HG02885 (cell line): ENCODE measurements at regions not wholly inside any gene's neighbourhood (a gene's known extent, or its start where the extent isn't known, plus 50 kb on each side); places are given as distances from the start of the nearest gene placed in this dataset.

Experiments used
- ATAC-seq: cut with Tn5 transposase; IDR thresholded peaks from one replicate; pipeline ENCODE4 v1.9.1; 2021; ENCODE audit warnings: mild to moderate bottlenecking; ENCODE audit not compliant: unreplicated experiment, poor library complexity

- no peak for ATAC-seq
These were observed 374.7 kb upstream of the FIGN start for GRCh38 chr2:164110515-164110914.

- ATAC-seq, result no peak
These were observed 373.2 kb upstream of the FIGN start for GRCh38 chr2:164109006-164109405.

GRCh38 chr2:164103271-164103670 is 367.5 kb upstream of the FIGN start:
- ATAC-seq, result no peak

- ATAC-seq, result no peak
These were observed 366.6 kb upstream of the FIGN start for GRCh38 chr2:164102366-164102765.

GRCh38 chr2:164091673-164092072 is 355.9 kb upstream of the FIGN start:
- no peak for ATAC-seq

GRCh38 chr2:164090533-164090932 is 354.7 kb upstream of the FIGN start:
- no peak for ATAC-seq

- ATAC-seq, result no peak
These were observed 348.3 kb upstream of the FIGN start for GRCh38 chr2:164084066-164084465.

GRCh38 chr2:164080486-164080885 is 344.7 kb upstream of the FIGN start:
- no peak for ATAC-seq

- no peak for ATAC-seq
These were observed 343.4 kb upstream of the FIGN start for GRCh38 chr2:164079258-164079657.

GRCh38 chr2:164078421-164078820 is 342.6 kb upstream of the FIGN start:
- ATAC-seq, result no peak

- no peak for ATAC-seq
These were observed 337.6 kb upstream of the FIGN start for GRCh38 chr2:164073101-164074074.

- ATAC-seq, result no peak
These were observed 333.7 kb upstream of the FIGN start for GRCh38 chr2:164069540-164069939.

- ATAC-seq, result no peak
These were observed 332.3 kb upstream of the FIGN start for GRCh38 chr2:164068063-164068462.

- ATAC-seq, result no peak
These were observed 330.3 kb upstream of the FIGN start for GRCh38 chr2:164066095-164066494.

- ATAC-seq, result no peak
These were observed 329.2 kb upstream of the FIGN start for GRCh38 chr2:164065038-164065437.

- peak; percentile 76 for ATAC-seq
These were observed 325.4 kb upstream of the FIGN start for GRCh38 chr2:164061129-164061746.

- no peak for ATAC-seq
These were observed 324.2 kb upstream of the FIGN start for GRCh38 chr2:164060031-164060430.

GRCh38 chr2:164055623-164056022 is 319.8 kb upstream of the FIGN start:
- ATAC-seq, result no peak

- no peak for ATAC-seq
These were observed 318.8 kb upstream of the FIGN start for GRCh38 chr2:164054651-164055050.

GRCh38 chr2:164053021-164053420 is 317.2 kb upstream of the FIGN start:
- ATAC-seq, result no peak

GRCh38 chr2:164052006-164052405 is 316.2 kb upstream of the FIGN start:
- no peak for ATAC-seq

GRCh38 chr2:164048729-164049128 is 312.9 kb upstream of the FIGN start:
- ATAC-seq, result no peak
